ENCODE measurements at regions not wholly inside any gene's neighbourhood (a gene's known extent, or its start where the extent isn't known, plus 50 kb on each side); places are given as distances from the start of the nearest gene placed in this dataset.

- H3K79me2 ChIP-seq (ENCODE audit: insufficient read depth, low read length) = no peaks in the 10 kb centered on the region
Observed at GRCh38 chr22:22705328-22706100, 61.1 kb downstream of the GGTLC2 start.

GRCh38 chr22:22706253-22706915 is 62.0 kb downstream of the GGTLC2 start:
- peaks cover 4% of the 10 kb centered on the region for H4K20me1 ChIP-seq (ENCODE audit: insufficient read depth, low read length)
- TF ChIP-seq CTCF (IDR thresholded peaks at IDR 0.05; ENCODE audit: extremely low read depth, low read depth, low read length) = no peak
- peaks cover 3% of the 10 kb centered on the region for H3K27me3 ChIP-seq (ENCODE audit: insufficient read depth, low read length)
- DNase-seq (ENCODE audit: insufficient read length, low spot score, missing footprints) = no peak
- H2AFZ ChIP-seq (ENCODE audit: low read length) = no peak overlapping the region
- no peaks in the 10 kb centered on the region for H3K9me3 ChIP-seq (ENCODE audit: low read depth, low read length)
- no peak overlapping the region for H3K27ac ChIP-seq (ENCODE audit: low read depth, low read length)
- no peaks in the 10 kb centered on the region for H3K4me1 ChIP-seq (ENCODE audit: insufficient read depth, low read length)
- no peak overlapping the region for H3K4me2 ChIP-seq (ENCODE audit: insufficient read depth, low read length)
- no peaks in the 10 kb centered on the region for H3K36me3 ChIP-seq (ENCODE audit: insufficient read depth, low read length)
- H3K4me3 ChIP-seq (ENCODE audit: insufficient read depth, low read length) = no peak overlapping the region
- no peaks in the 10 kb centered on the region for H3K79me2 ChIP-seq (ENCODE audit: insufficient read depth, low read length)

More at GRCh38 chr22:22705328-22706100, 61.1 kb downstream of the GGTLC2 start:
- H3K4me3 ChIP-seq (ENCODE audit: insufficient read depth, low read length) = no peak overlapping the region
- H3K4me2 ChIP-seq (ENCODE audit: insufficient read depth, low read length) = no peak overlapping the region
- no peaks in the 10 kb centered on the region for H3K9me3 ChIP-seq (ENCODE audit: low read depth, low read length)
- H4K20me1 ChIP-seq (ENCODE audit: insufficient read depth, low read length) = peaks cover 3% of the 10 kb centered on the region
- H3K36me3 ChIP-seq (ENCODE audit: insufficient read depth, low read length) = no peaks in the 10 kb centered on the region
- H3K4me1 ChIP-seq (ENCODE audit: insufficient read depth, low read length) = no peaks in the 10 kb centered on the region
- TF ChIP-seq CTCF (IDR thresholded peaks at IDR 0.05; ENCODE audit: extremely low read depth, low read depth, low read length) = no peak
- DNase-seq (ENCODE audit: insufficient read length, low spot score, missing footprints) = peak; percentile 29
- peaks cover 3% of the 10 kb centered on the region for H3K27me3 ChIP-seq (ENCODE audit: insufficient read depth, low read length)
- no peak overlapping the region for H2AFZ ChIP-seq (ENCODE audit: low read length)
- no peak overlapping the region for H3K27ac ChIP-seq (ENCODE audit: low read depth, low read length)

GRCh38 chr22:22709719-22710445 is 65.5 kb downstream of the GGTLC2 start:
- DNase-seq (ENCODE audit: insufficient read length, low spot score, missing footprints) = no peak
- no peaks in the 10 kb centered on the region for H3K9me3 ChIP-seq (ENCODE audit: low read depth, low read length)
- peaks cover 3% of the 10 kb centered on the region for H3K27me3 ChIP-seq (ENCODE audit: insufficient read depth, low read length)
- no peaks in the 10 kb centered on the region for H3K36me3 ChIP-seq (ENCODE audit: insufficient read depth, low read length)
- H3K79me2 ChIP-seq (ENCODE audit: insufficient read depth, low read length) = no peaks in the 10 kb centered on the region
- peaks cover 4% of the 10 kb centered on the region for H4K20me1 ChIP-seq (ENCODE audit: insufficient read depth, low read length)
- no peak overlapping the region for H3K4me3 ChIP-seq (ENCODE audit: insufficient read depth, low read length)
- TF ChIP-seq CTCF (IDR thresholded peaks at IDR 0.05; ENCODE audit: extremely low read depth, low read depth, low read length) = peak; percentile 25
- H3K27ac ChIP-seq (ENCODE audit: low read depth, low read length) = no peak overlapping the region
- H3K4me2 ChIP-seq (ENCODE audit: insufficient read depth, low read length) = no peak overlapping the region
- H2AFZ ChIP-seq (ENCODE audit: low read length) = no peak overlapping the region
- H3K4me1 ChIP-seq (ENCODE audit: insufficient read depth, low read length) = no peaks in the 10 kb centered on the region
